ENCODE measurements at regions not wholly inside any gene's neighbourhood (a gene's known extent, or its start where the extent isn't known, plus 50 kb on each side); places are given as distances from the start of the nearest gene placed in this dataset.

DNA sequence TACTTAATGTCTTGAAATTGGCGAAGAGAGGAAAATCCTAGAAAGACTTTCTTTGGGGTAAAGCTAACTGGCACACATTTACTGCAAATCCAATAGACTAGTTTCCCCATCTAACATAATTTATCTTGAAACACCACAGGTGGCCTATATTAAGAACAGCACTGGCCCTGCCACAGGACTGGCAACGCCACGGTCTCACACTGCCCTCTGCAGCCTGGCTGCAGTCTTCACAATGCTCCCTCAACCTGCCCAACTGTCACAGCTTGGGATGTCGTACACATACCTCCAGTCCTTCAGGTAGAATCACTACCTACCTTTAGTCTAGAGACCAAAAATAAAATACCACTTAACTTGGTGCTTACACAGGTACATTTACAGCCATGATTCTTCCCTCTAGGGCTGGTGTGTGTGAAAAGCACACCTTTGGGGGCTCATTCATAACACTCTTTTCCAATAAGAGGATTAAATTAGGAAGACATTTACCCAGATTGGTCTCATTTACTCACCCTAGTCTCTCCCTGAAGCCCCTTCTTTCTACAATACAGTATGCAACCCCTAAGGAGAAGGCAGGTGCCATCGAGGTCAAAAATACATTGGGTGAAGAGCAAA is 222.2 kb downstream of the C1D start:
- Mint-ChIP-seq H3K4me3 (no peak overlapping the region), H3K27ac (no peak overlapping the region), H3K4me1 (peaks cover 0 to 1% of the 10 kb centered on the region in 2 donors), H3K9me3 (no peaks in the 10 kb centered on the region), H3K27me3 (peaks cover 16 to 21% of the 10 kb centered on the region in 2 donors), H3K36me3 (no peaks in the 10 kb centered on the region)
- peak; percentile 35 for DNase-seq
- peak; percentile 97 to 98 for ATAC-seq (replicated peaks)

DNA sequence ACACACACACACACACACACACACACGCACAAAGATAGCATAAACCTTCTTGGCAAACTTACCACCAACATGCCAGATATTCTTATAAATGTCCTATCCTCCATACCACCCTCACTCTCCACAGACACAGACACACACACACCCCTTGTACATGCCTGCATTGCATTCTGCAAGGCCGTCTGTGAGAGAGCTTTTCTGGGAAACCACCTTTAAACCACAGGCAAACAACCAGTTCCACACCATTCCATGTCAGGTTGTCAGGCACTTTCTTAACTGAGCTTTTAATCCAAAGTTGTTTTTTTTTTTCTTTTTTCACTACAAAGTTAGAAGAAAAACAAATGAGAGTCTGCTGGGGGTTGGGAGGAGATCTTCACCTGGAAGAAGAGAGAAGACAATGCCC is 221.1 kb downstream of the C1D start:
- Mint-ChIP-seq H3K27ac (no peak overlapping the region), H3K4me1 (peaks cover 0 to 1% of the 10 kb centered on the region in 2 donors), H3K4me3 (no peak overlapping the region), H3K36me3 (no peaks in the 10 kb centered on the region), H3K9me3 (no peaks in the 10 kb centered on the region), H3K27me3 (peaks cover 16 to 22% of the 10 kb centered on the region in 2 donors)
- DNase-seq = no peak
- no peak for ATAC-seq (replicated peaks)

DNA sequence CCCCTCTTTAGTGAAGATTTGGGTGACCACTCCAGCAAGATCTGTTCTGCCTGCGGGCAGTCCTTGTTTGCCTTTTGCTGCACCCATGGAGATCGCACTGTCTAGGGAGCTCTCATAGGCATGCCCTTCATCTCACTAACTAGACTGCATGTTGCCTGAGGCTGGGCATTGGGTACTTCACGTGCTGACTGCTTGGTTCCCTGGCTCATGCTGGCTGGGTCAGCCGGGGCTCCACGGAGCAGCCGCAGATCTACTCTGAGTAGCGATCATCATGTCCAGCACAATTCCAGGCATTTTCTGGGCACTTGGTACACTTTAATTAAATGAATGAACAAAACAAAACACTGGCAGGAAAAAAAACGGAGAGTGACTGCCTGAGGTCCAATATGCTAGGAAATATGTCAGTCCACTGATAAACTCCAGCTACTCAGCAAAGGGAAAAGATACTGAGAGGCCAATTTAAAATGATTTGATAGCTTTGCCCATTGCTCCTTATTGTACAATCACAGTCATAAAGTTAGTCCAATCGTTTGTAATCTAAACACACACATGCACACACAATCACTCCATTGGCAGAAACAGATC is 220.3 kb downstream of the C1D start:
- Mint-ChIP-seq H3K27me3 (peaks cover 17 to 22% of the 10 kb centered on the region in 2 donors), H3K27ac (no peak overlapping the region), H3K4me1 (peaks cover 0 to 1% of the 10 kb centered on the region in 2 donors), H3K4me3 (no peak overlapping the region), H3K36me3 (no peaks in the 10 kb centered on the region), H3K9me3 (no peaks in the 10 kb centered on the region)
- DNase-seq (no peak), ATAC-seq (replicated peaks) (no peak)

DNA sequence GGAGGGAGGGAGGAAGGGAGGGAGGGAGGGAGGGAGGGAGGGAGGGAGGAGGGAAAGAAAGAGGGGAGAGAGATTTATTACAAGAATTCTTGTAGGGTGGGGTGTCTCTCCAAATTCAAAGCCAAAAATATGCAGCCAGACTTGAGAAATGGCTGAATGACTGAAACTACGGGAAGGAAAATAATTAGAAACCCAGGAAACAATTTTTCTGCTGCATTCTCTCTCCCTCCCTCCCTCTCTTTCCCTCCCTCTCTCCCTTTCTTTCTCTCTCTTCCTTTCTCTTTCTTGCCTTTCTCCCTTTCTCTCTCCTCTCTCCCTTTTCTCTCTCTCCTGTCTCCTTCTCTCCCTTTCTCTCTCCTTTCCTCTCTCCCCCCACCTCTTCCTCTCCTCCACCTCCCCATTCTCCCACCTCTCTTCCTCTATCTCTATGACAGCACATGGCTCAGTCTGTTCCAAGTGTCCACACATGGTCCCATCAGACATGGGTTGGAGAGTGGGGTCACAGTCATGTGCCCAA is 218.7 kb downstream of the C1D start:
- DNase-seq = no peak
- no peak overlapping the region for H3K4me3 Mint-ChIP-seq
- H3K36me3 Mint-ChIP-seq = no peaks in the 10 kb centered on the region
- no peak for ATAC-seq (replicated peaks)
- H3K27ac Mint-ChIP-seq = no peak overlapping the region
- H3K27me3 Mint-ChIP-seq = peaks cover 26 to 30% of the 10 kb centered on the region in 2 donors
- no peaks in the 10 kb centered on the region for H3K9me3 Mint-ChIP-seq
- peaks cover 0 to 1% of the 10 kb centered on the region in 2 donors for H3K4me1 Mint-ChIP-seq

DNA sequence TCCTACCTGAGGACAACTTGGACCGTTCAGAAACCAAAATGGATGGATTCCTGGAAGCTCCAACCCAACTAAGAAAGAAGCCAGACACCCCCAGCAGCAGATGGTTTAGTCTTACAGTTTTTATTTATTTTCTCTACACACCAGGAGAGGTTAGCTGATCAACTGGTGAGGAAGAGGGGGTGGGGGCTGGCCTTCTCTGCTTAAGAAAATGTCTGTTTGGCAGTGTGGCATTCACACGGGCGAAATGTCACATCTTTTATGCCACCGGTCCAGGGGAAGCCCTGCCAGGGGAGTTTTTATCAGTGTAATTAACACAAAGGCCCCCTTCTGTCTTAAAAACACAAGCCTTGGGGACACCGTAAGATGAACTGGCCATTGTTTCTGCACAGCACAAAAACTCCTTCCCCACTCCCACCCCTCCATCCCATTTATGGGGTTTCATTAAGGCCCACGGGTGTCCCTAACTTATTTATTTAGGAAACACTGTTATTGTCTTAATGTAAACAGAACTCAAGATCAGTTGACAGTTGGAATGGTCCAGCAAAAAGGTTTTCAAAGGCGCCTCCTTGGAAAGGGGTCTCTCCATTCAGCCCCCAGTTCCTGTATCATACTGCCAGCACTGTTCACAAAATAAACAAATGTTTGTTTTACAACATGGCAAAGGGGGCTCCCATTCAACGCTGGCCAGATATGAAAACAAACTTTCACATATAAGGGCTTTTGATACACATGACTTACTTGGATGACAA is 217.0 kb downstream of the C1D start:
- Mint-ChIP-seq H3K27ac (no peak overlapping the region), H3K27me3 (peaks cover 26 to 34% of the 10 kb centered on the region in 2 donors), H3K9me3 (no peaks in the 10 kb centered on the region), H3K36me3 (no peaks in the 10 kb centered on the region), H3K4me1 (no peaks in the 10 kb centered on the region), H3K4me3 (no peak overlapping the region)
- DNase-seq (no peak), ATAC-seq (replicated peaks) (no peak)

DNA sequence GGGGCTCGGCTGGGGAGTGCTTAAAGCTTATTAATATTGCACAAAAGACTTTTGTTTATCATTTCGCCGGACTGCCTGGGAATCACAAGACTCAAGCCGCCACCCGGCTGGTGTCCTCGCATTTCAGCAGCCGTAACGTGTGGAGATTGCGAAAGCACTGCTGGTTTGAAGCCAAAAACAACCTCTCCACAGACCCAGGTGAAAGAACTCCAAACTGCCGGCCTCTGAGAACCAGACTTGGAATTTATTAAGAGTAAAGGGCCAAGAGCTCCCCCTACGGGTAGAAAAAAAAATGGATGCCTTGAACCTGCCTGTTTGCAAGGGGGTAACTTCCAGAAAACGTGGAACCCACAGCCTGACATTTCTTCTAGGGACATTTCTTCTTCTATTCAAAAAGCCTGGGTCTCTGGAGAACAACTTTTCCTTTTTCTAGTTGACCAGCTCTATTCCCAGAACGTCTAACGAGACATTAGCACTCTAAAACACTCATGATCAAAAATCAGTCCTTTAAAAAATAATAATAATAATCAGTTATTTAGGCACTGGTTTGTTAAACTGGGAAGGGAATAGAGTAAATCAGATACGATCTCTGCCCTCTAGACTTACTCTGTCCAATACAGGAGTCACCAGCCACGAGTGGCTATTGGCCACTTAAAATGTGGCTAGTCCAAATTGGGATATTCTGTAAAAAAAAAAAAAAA is 216.3 kb downstream of the C1D start:
- peak; percentile 17 for DNase-seq
- Mint-ChIP-seq H3K36me3 (no peaks in the 10 kb centered on the region), H3K4me1 (no peaks in the 10 kb centered on the region), H3K27ac (no peak overlapping the region), H3K9me3 (no peaks in the 10 kb centered on the region), H3K4me3 (no peak overlapping the region), H3K27me3 (peaks cover 28 to 41% of the 10 kb centered on the region in 2 donors)
- peak in 1 of 2 donors; percentile 41 for ATAC-seq (replicated peaks)

DNA sequence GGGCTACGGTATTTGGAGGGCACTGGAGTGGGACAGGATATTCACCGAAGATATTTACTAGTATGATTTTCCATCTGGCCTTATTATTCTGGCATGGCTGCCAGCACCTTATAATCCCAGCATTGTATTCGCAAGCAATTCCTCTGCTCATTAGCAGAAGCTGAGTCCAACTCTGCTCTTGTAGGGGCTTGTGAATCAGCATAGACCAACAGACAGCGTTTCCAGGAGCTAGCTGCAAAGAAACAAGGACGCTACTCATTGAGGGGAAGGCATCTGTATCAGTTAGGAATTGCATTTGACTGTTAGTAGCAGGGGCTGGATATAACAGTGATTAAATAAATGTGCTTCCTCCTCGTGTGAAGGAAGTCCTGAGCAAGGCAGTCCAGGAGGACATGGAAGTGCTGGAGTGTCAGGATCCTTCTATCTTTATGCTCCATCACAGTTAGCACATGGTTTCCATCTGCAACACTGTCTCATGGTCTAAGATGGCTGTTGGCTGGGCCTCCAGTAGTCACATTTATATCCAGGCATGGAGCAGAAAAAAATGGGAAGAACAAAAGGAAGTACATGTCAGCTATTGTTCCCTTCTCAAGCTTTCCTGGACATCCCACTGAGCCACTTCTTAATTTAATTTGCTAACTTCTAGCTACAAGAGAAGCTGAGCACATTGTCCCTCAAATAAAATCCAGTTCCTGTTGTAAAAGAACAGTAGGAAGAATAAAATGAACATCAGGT is 214.1 kb downstream of the C1D start:
- Mint-ChIP-seq H3K9me3 (no peaks in the 10 kb centered on the region), H3K27ac (no peak overlapping the region), H3K36me3 (no peaks in the 10 kb centered on the region), H3K27me3 (peaks cover 26 to 54% of the 10 kb centered on the region in 2 donors), H3K4me3 (no peak overlapping the region), H3K4me1 (no peaks in the 10 kb centered on the region)
- DNase-seq (no peak), ATAC-seq (replicated peaks) (no peak)

DNA sequence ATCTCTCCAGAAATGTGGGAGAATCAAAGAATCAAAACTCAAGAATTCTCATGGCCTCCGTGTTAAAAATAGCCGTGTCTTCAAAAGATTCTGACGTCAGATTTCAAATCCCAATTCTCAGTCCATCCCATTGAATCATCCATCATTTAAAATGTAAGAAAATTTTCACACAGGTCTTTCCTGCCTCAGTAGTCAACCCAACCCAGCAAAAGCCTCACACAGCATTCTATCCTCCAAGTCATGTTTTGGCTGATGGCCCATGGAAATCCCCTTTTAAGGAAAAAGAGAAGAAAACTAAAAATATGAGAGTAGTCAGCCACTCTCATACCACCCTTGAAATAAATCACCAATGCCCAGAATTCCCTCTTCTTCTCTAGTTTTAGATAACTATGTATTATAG is 211.8 kb downstream of the C1D start:
- Mint-ChIP-seq H3K9me3 (no peaks in the 10 kb centered on the region), H3K36me3 (no peaks in the 10 kb centered on the region), H3K27me3 (peaks cover 14 to 45% of the 10 kb centered on the region in 2 donors), H3K27ac (no peak overlapping the region), H3K4me3 (no peak overlapping the region), H3K4me1 (no peaks in the 10 kb centered on the region)
- no peak for DNase-seq
- ATAC-seq (replicated peaks) = no peak

DNA sequence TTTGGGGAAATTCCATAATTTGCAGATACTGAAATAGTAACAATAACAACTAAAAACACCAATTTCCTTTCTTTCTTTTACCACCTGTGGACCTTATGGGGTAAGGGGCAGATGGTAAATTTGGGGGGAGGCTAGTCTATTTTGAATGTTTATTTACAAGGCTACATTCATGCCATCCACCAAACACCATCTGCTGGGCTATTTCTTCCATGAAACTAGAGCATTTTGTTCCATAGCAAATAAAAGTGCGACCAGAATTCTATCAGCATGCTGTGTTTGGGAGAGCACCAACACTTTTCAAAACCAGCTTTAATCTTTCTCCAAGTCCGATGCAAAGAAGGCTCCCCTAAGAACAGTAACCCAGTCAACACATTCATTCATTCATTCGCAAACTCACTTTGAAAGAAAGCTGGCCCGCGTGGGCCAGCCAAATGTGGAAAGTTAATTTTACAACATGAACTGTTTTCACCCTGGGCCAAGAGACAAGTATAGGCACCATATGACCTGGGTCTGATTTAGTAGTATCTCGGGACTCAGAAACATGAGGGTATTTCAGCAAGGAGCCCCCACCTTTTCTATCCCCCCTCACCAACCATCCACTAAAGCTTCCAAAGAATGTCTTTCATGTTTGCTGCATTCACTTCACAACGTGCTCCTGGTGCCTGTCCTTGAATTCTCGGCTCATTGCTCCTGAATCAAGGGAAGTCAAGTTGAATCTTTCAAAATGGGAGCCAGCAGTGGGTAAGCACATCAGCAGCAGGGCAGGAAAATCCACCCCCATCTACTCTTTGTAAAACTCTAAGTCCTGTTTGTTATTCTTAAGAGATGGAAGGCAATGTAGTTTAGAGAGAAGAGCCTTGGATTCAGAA is 210.6 kb downstream of the C1D start:
- ATAC-seq (replicated peaks) = no peak
- no peaks in the 10 kb centered on the region for H3K36me3 Mint-ChIP-seq

DNA sequence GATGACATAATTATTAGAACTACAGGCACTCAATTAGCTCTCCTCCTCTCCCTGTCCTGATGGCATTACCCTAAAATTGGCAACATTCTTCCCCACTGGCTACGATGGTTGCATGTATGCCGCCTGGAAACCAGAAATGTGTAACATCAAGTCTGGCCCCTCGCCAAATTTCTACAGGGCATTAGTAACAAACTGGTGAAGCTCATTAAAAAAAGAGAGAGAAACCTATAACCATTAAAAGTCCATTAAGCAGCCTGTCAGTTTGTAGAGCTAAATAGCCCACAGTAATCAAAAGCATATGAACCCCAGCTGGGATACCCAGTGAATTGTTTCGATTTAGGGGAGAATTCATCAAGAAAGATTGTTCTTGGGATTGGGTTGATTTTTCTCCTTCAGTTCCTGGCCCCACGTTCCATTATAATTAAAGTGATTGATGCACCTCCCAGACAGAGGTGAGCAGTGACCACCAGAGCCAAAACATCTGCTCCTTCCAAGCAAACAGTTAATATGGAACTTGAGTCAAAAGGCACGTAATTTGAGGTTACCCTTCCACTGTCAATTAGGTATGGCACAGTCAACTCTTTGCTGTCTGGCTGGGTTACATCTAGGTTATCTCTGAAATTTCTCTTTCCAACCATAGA is 208.6 kb downstream of the C1D start:
- Mint-ChIP-seq H3K27ac (no peak overlapping the region), H3K27me3 (peaks cover 4 to 37% of the 10 kb centered on the region in 2 donors), H3K36me3 (no peaks in the 10 kb centered on the region), H3K4me1 (no peaks in the 10 kb centered on the region), H3K4me3 (no peak overlapping the region), H3K9me3 (no peaks in the 10 kb centered on the region)
- ATAC-seq (replicated peaks) (no peak), DNase-seq (no peak)

More for the DNA sequence above, 210.6 kb downstream of the C1D start:
- Mint-ChIP-seq H3K27ac (no peak overlapping the region), H3K9me3 (no peaks in the 10 kb centered on the region), H3K4me3 (no peak overlapping the region), H3K27me3 (peaks cover 14 to 45% of the 10 kb centered on the region in 2 donors), H3K4me1 (no peaks in the 10 kb centered on the region)
- DNase-seq = no peak

DNA sequence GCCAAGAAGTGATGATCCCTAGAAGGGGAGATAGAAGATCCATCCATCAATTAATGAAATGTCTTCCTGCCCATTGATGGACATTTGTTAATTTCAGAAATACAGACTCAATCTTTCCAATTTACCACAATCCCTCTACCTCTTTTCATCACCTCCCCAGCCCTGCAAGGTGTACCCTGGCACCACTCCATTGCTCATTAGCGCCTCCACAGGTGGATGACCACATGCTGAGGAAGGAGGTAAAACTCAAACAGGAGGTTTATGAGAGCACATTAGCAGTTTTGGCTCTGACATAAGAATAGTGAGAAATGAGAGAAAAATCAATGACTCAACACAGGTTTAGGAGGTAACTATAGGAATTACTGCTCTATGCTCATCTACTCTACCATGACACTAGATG is 208.0 kb downstream of the C1D start:
- no peak for DNase-seq
- no peaks in the 10 kb centered on the region for H3K9me3 Mint-ChIP-seq
- H3K27me3 Mint-ChIP-seq = peaks cover 4 to 37% of the 10 kb centered on the region in 2 donors
- H3K4me1 Mint-ChIP-seq = no peaks in the 10 kb centered on the region
- peak in 1 of 2 donors; percentile 22 for ATAC-seq (replicated peaks)
- H3K27ac Mint-ChIP-seq = no peak overlapping the region
- no peak overlapping the region for H3K4me3 Mint-ChIP-seq
- no peaks in the 10 kb centered on the region for H3K36me3 Mint-ChIP-seq

DNA sequence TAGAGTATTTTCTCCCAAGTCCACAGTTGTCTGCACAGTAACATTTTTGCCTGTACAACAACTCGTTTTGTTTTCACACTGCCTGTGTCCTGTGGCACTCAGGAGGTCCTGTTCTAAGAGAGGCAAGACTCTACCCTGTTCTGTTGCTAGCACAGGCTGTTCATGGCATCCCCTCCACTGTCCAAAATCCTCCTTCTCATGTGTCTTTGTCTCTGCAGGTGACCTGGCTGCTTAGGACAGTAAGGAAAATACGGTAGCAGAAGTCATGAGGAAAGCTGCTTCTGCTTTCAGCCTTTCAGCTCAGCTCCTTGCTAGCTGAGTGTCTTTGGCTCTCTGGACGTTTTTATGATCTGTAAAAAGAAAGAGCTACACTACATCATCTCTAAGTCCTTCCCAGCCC is 205.9 kb downstream of the C1D start:
- H3K4me3 Mint-ChIP-seq = no peak overlapping the region
- peaks cover 0 to 24% of the 10 kb centered on the region in 2 donors for H3K27me3 Mint-ChIP-seq
- H3K9me3 Mint-ChIP-seq = no peaks in the 10 kb centered on the region
- ATAC-seq (replicated peaks) (no peak), DNase-seq (no peak)
- H3K4me1 Mint-ChIP-seq = no peaks in the 10 kb centered on the region
- H3K36me3 Mint-ChIP-seq = no peaks in the 10 kb centered on the region
- H3K27ac Mint-ChIP-seq = no peak overlapping the region

DNA sequence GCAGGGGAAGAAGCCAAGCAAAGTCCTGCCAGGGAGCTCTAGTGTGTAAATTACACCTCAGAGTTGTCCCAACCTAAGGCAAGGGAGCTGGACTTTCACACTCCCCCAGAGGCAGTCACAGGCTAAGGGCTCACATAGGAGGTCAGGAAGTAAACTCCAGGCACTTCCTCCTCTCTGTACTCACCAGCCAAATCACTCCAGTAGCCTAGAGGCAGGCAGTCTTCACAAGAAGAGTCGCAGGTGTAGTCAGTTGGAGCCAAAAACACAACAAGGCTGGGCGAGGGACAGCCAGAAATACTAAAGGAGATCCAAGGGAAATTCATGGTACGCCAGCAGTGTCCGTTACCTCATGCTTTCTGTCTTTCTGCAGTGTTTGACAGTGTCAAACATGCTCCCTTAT is 205.0 kb downstream of the C1D start:
- DNase-seq = no peak
- Mint-ChIP-seq H3K27me3 (peaks cover 0 to 21% of the 10 kb centered on the region in 2 donors), H3K36me3 (no peaks in the 10 kb centered on the region), H3K27ac (no peak overlapping the region), H3K4me3 (no peak overlapping the region), H3K4me1 (no peaks in the 10 kb centered on the region), H3K9me3 (no peaks in the 10 kb centered on the region)
- no peak for ATAC-seq (replicated peaks)

All from stimulated activated naive B cell treated with anti-CD40 and anti-IgM and Interleukin-4, amounts not matched to agents 10 μg/mL and 1 μg/mL and 100 μg/mL, for 72 hours (primary cell).